Nucleus accumbens (tissue), 56 donors: ENCODE measurements at regions not wholly inside any gene's neighbourhood (a gene's known extent, or its start where the extent isn't known, plus 50 kb on each side); places are given as distances from the start of the nearest gene placed in this dataset.

Source experiments
- DNase-seq, 56 donors: peaks; one replicate each; lab custom pipeline; 2025; lab: John Stamatoyannopoulos, UW

GRCh38 chr2:12263730-12264129 is 453.0 kb upstream of the TRIB2 start:
- DNase-seq, result no peak

- DNase-seq, result no peak
These were observed 452.6 kb upstream of the TRIB2 start for GRCh38 chr2:12264146-12264545.

GRCh38 chr2:12265646-12266045 is 451.1 kb upstream of the TRIB2 start:
- no peak for DNase-seq

DNA sequence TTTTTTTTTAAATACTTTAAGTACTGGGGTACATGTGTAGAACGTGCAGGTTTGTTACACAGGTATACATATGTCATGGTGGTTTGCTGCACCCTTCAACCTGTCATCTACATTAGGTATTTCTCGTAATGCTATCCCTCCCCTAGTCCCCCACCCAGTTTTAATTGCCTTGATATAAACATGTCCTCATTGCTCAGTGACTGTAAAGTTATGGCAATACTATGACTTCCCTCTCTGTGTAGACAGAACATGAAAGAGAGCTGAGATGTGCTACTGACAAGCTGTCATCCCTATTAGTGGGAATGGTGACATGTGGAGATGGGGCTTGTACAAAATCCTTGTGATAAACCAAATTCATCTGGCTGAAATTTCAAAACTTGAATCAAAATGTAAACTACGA is 449.7 kb upstream of the TRIB2 start:
- no peak for DNase-seq

DNA sequence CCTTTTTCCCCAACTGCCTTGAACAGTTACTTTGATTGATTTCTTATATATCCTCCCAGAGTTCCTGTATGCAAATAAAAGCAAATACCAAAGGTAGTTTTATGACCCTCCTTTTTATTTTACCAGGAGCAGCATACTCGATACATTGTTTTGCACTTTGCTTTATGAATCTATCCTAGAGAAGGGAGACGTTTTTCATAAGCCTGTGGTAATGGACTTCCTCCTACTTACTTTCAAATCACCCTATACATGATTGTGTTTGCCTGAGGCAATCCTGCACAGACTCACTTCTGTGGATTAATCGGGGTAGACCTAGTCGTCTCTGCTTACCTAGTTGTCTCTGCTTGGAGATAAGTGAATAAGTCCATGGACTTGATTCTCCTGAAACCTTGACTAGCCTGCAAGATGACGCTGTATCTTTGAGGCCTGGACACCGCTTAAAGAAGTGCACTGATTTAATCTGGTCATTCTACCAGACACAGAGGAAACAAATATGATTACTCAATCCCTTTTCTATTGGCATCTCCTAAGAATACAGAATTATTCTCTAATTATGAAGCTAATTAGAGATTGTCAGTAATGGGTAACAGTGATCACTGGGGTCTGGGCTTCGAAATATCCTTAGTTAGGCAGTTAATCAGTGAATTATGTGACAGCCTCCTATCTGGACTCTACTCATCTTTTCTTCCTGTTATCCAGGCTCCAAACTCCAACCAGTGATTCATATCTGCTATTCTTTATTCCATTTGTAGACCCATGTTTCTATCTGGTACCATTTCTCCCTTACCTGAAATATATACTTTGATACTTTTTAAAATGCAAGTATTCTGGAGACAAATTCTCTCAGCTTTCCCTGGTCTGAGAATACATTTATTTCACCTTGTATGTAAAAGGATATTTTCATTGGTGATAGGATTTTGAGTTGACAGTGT is 447.4 kb upstream of the TRIB2 start:
- DNase-seq, result no peak

DNA sequence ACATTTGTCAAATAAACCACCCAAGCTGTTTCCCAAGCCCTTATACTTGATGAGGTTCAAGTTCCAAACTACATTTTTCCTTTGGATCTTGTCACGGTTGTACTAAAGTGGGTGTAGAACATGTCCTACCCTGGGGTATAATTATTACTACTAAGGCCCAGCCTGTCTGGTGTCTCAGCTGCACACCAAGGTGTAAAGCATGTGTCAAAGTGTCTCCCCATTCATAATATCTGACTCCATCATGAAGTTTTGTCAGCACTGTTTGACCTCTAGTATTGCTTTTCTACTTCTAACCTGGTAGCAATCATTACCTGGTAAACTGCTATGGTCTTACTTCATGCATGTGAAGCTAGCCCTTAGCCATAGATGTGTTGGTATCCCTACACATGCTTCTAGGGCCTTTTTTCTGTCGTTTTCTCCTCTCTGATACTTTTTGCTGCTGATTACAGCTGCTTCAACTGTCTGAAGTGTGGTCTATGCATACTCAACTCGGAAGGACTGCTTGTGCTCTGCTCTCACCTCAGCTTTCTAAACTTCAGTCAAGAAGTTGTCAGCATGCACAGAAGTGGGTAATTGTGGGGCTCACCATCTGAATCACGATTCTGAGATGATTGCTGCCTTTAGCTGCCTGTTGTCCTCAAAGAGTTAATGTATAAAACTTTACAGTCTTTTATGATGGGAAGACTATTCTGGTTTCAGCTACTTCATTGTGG is 445.7 kb upstream of the TRIB2 start:
- no peak for DNase-seq

- DNase-seq, result no peak
These were observed 445.1 kb upstream of the TRIB2 start for GRCh38 chr2:12271589-12271984.

DNA sequence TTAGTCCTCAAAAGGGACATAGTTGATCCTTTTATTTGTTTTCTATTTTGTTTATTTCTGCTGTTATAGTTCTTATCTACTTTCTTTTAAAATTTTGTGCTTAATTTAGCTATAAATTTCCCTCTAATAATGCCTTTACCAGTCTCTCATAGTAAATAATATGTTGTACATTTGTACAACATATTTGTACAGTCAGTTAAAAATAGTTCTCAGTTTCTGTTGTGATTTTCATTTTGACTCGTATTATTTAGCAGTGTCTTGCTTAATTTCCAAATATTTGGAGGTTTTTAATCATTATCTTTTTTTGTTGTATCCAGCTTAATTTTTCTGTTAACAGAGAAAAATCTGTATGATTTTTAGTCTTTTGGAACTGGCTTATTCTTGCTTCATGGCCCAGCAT is 443.6 kb upstream of the TRIB2 start:
- DNase-seq, result no peak

GRCh38 chr2:12274591-12274990 is 442.1 kb upstream of the TRIB2 start:
- DNase-seq, result no peak

- DNase-seq, result no peak
These were observed 439.3 kb upstream of the TRIB2 start for GRCh38 chr2:12277241-12278034.

DNA sequence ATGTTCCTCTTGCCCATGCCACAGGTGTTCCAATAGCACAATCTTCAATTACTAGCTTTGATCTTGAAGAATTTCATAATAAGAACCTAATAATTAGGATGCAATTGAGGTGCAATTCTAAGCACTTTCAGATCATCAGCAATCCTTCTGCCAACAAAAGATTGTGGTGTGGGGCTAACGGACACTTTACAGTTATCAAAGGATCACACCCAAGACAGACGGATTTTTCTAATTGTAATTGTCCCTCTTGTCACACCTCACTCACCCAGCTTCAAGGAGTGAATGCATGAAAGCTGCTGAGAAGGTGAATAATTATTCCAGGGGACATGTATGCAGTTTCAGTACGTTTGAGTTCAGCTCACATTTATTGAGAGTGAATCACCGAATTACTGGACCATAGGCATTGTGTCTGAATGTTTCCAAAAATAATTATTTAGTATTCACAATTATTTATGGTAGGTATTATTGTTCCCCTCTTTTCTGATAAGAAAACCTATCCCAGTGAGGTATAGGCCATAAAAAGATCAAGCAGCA is 438.5 kb upstream of the TRIB2 start:
- DNase-seq, result no peak

DNA sequence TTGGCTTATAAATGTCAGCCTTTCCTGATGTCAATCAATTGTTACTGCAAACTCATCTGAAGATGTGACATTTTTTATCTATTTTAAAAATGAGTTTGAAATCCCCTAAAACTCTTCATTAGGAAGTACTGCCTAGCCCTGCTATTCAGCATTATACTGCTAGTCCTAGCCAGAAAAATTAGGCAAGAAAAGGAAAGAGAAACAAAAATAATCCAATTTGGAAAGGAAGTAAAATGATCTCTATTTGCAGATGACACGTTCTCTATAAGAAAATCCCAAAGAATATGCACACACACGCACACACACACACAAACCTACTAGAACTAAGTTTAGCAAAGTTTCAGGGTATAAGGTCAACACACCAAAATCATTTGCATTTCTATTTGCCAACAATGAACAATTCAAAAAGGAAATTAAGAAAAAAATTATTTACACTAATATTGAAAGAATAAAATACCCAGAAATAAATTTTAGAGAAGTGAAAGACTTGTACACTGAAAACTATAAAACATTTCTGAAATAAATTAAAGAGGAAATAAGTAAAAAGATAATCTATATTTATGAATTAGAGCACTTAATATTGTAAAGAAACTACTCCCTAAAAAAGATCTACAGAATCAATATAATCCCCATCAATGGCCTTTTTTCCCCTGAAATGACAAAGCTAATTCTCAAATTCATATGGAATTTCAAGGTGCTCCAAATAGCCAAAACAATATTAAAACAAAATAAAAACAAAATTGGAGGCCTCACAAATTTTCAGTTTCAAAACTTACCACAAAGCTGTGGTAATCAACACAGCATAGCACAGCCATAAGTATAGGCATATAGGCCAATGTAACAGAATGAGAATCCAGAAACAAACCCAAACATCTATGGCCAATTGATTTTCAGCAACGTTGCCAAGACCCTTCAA is 433.7 kb upstream of the TRIB2 start:
- DNase-seq, result no peak

- no peak for DNase-seq
These were observed 432.7 kb upstream of the TRIB2 start for GRCh38 chr2:12284037-12284436.

GRCh38 chr2:12284487-12284886 is 432.2 kb upstream of the TRIB2 start:
- DNase-seq, result no peak

- DNase-seq, result no peak
These were observed 430.4 kb upstream of the TRIB2 start for GRCh38 chr2:12286347-12286746.

DNA sequence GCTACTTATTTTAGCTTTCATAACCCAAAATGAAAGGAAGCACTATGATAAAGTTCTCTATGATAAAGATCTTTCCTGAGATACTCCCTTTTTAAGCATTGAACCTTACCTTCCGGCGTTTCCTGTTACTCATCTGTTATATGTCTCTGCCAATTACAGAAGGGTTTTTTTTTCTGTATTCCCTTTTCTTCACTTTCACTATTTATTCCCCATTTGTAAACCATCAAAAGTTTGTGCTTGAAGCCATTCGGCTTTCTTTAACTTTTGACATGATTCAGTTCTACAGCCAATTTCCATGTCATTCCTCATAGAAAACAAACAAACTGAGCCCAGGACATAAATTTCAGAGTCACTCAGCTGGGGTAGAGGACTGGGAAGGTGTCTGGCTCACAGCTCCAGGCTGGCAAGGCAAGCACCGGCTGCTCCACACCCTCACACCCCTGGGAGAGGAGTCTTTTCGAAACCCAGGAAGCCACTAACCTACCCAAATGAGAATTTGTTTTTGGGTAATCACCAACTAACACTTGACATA is 429.4 kb upstream of the TRIB2 start:
- no peak for DNase-seq

GRCh38 chr2:12288048-12288447 is 428.7 kb upstream of the TRIB2 start:
- no peak for DNase-seq

DNA sequence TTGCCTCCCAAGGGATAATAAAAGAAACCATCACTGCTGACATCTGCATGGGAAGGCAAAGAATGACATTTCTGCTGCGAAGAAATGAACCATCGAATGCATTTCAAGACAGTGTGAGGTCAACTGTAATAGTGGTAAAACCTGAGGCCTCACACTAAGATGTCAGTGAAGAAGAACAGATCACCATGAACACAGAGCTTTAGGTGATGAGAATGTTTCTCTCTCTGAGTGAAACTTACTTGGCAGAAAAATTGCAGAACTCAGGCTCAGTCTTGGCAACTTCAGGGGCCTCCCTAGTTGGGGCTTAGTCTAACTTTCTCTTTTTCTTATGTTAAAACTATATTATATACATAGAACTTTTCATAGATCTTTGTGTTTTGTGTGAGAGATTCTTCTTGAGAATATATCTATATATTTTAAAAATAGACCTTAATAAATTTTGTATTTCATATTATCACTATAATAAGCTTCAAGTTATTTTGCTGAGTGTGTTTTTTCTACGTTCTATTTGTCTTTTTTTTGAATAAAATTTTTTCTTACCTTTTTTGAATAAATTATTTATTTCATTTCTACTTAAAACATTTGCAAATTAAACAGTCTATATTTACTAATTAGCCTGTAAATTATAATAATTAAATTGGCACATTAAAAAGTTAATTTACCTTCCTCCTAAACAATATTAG is 427.5 kb upstream of the TRIB2 start:
- DNase-seq, result no peak

DNA sequence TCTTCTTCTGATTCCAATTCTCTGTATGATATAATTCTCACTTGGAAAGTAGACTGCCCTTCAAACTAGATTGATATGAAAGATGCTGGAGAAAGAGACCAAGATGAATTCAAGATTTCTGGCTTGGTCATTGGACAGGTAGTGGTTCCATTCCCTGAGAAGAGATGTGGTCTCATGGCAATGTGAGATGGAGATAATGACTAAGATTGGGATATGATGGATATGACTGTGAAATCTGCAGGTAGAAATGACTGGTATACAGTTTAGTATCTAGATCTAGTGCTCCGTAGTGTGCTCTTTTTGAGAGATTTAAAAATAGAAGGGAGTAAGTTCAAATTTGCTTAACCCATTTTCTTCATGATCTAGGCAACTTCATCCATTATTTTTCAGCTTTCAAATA is 425.4 kb upstream of the TRIB2 start:
- no peak for DNase-seq
